Sigmoid colon (tissue), 4 donors: ENCODE measurements at regions not wholly inside any gene's neighbourhood (a gene's known extent, or its start where the extent isn't known, plus 50 kb on each side); places are given as distances from the start of the nearest gene placed in this dataset.
"Not testable (repeated sequence)": the region's sequence is repeated elsewhere in the genome, so short reads cannot be mapped to it uniquely, and the experiment has no call there.

Experiments
- CTCF ChIP-seq, 4 experiments: fragments of 450-650 bp in 3 of 4; fragments of 200-600 bp in 1 of 4; IDR thresholded peaks; one replicate each; pipeline ENCODE4 v1.5.1; 2016 to 2019; ENCODE audit warnings: antibody characterized with exemption in 4 of 4, mild to moderate bottlenecking in 3 of 4, moderate library complexity in 2 of 4
- EP300 ChIP-seq, 4 donors: sonication (generic); formaldehyde crosslinking; IDR thresholded peaks; one replicate each; pipeline ENCODE4 v1.6.1; 2017; ENCODE audit warnings: antibody characterized with exemption in 4 of 4

GRCh38 chr11:41728161-41728560, 268.7 kb upstream of the LRRC4C start:
- not testable (repeated sequence) for TF ChIP-seq CTCF, EP300 (IDR thresholded peaks at IDR 0.05)
